IPS-NIHi11 (cell line): ENCODE measurements at regions not wholly inside any gene's neighbourhood (a gene's known extent, or its start where the extent isn't known, plus 50 kb on each side); places are given as distances from the start of the nearest gene placed in this dataset.

Experiments
- DNase-seq: peaks from one replicate; pipeline ENCODE4 v3.0.0; 2012; ENCODE audit warnings: mixed read lengths, low spot score

DNA sequence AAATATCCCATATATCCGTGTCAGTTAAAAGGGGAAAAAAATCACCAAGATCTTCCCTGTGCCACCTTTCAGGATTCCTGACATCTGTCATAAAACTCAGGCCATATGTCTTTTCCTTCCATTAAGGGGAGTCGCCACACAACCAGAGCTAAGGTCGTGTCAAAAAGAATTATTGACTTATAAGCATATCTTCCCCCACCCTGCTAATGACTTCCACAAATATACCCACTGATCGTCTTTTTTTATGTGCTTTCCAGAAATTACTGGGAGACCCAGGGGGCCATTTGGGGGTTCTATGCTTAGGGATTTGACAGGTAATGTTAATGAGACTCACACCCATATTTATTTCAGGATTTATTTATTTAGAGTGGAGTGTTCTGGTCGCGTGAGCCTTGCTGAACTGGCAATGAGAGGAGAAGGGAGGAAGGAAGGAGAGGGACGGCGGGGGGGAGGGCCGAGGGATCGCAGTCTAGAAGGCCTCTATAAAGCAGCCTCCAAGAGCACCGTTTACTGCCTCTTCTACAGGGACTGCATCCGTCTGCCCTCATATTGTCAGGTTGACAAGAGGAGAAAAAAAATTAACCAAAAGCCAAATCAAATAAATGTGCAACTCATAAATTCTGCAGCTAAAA lies 135.7 kb upstream of the MGMT start:
- no peak for DNase-seq

DNA sequence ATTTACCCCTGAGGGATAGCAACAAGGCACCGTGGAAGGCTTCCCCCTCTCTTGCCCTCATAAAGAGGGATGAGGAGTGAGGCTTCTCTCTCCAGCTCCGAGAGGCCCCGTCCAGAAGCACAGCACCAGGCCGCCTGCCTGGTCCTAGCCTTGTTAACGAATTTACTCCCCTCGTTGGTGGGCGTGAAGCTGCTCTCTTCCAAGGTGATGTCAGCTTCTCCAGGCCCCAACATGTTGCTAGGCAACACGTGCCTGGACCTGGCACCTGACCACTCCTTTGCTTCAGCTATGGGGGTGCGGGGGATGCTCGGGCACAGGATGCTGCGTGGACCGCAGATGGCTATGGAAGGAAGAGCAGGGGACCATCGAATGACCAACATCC lies 135.2 kb upstream of the MGMT start:
- no peak for DNase-seq

DNA sequence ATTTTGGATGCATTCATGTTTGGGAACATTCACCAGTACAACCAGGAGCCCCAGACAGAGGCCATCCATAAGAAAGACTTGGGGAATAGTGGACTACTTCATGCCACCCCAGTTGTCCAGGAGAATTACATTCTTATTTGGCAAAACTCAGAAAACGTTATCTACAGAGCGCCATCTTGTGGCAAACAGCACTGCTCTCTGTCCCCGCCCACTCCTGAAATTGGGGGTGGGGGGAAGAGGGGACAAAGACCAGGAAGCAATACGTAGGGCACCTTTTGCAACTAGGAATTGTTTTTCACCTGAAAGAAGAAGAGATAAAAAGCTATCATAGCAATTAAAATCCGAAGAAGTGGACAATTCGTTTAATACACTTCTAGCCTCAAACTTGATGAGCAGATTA lies 134.6 kb upstream of the MGMT start:
- DNase-seq: peak; percentile 79

- no peak for DNase-seq
These were observed 133.3 kb upstream of the MGMT start for GRCh38 chr10:129333706-129334105.

- DNase-seq: no peak
These were observed 132.8 kb upstream of the MGMT start for GRCh38 chr10:129334266-129334665.

DNA sequence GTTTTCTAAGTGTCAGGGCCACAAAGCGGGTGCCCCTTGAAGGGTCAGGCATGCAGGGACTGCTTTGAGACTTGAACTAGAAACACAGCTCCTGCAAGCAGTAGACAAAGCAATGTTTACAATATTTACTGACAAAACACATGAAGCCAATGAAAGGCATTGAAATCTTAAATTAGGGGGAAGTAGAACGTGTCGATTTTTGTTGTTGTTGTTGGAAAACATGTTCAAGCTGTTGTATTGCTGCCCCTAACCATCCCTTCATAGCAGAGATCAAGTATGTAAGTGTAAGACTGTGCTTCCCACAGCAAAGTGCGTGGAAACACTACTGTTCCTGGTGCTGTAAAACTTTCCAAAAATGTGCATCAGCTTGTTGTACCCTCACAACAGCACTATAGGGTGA lies 131.6 kb upstream of the MGMT start:
- no peak for DNase-seq

DNA sequence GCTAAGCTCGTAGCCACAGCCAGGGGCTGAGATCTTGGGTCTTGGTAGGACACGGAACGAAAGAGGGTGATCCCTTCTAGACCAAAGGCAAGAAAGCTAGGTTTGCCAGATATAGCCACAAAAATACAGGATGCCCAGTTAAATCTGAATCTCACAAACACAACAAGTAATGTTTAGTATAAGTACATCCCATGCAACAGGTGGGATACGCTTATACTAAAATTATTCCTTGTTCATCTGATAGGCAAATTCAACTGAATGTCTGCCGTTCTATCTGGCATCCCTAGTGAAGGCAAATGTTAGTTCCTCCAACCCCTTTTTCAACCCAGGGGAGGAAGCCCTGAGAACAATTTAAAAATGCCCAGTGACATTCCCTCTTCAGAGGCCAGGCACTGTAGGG lies 131.1 kb upstream of the MGMT start:
- no peak for DNase-seq

- no peak for DNase-seq
These were observed 127.8 kb upstream of the MGMT start for GRCh38 chr10:129339191-129339590.

- no peak for DNase-seq
These were observed 127.2 kb upstream of the MGMT start for GRCh38 chr10:129339841-129340240.

DNA sequence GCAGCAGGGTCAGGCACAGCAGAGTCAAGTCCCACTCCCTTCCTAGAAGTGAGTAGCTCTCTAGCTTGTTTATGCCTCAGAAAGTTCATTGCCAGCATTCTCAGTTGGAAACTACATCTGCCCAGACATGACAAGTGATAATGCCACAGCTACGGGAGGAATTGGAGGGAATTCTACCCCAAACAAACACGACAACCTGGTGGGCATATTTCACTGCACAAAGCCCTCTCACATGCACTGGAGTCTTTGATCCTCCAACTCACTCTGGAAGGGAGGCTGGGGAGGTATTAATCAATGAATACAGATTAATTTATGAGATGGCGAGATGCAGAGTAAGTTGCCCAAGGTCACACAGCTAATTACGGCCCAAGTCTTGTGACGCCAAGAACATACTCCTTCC lies 126.0 kb upstream of the MGMT start:
- DNase-seq: no peak

DNA sequence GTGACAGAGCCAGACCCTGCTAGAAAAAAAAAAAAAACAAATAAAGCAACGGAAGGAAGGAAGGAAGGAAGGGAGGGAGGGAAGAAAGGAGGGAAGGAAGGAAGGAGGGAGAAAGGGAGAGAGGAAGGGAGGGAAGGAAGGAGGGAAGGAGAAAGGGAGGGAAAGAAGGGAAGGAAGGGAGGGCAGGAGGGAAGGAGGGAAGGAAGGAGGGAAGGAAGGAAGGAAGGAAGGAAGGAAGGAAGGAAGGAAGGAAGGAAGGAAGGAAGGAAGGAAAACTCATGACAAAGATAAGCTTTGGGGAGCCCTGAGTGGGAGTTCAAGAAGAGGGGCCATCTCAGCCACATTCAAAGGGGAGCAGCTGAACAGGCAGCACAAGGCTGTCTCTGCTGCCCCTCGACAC lies 124.7 kb upstream of the MGMT start:
- DNase-seq: no peak

GRCh38 chr10:129343141-129343540 lies 123.9 kb upstream of the MGMT start:
- DNase-seq: no peak

GRCh38 chr10:129344103-129344502 lies 122.9 kb upstream of the MGMT start:
- no peak for DNase-seq

DNA sequence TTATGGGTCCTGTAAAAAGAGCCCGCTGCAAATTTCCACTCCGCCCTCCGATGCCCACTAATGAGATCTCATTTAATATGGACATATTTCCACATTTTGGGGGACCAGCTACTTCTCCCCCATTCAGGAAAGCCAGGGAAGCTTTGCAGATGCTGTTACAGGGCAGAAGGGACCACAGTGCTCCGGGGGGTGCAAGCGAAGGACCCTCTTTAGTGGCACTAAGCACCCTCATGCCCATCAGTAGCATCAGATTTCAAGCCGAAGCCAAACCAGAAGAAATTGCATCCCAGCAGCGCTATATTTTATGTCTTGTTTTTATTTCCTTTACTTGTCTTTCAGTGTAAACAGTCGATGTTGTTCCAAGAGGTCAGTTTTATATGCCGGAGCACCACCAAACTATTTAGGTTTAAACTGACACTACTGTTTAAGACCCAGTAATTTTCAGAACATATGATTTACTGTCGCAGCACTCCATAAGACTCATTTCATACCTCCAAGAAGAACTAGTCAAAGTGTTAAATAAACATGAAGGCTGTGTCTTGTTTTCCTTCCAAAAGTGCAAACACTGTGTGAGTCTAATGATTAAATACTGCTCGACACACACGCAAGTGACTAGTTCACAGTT lies 122.2 kb upstream of the MGMT start:
- no peak for DNase-seq

DNA sequence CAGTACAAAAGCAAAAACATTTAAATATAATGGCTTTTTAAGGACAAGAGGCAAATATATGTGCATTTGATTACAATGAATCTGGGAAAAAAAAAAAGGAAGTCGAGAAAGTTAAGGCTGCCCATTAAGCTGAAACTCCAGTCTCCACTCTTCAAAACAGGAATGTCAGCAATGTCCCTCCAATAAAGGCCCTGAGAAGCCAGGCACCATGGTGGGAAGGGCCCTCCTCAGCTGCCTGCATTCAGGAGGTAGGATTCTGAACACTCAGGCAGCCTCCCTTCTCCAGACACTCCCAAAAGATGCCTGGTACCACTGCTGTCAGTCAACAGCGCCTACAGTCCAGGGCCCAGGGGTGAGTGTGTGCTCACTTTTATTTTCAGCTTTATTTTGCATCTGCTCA lies 121.3 kb upstream of the MGMT start:
- DNase-seq: no peak

- DNase-seq: no peak
These were observed 116.4 kb upstream of the MGMT start for GRCh38 chr10:129350690-129351089.

GRCh38 chr10:129353101-129353500 lies 113.9 kb upstream of the MGMT start:
- no peak for DNase-seq

GRCh38 chr10:129360046-129360445 lies 107.0 kb upstream of the MGMT start:
- no peak for DNase-seq

DNA sequence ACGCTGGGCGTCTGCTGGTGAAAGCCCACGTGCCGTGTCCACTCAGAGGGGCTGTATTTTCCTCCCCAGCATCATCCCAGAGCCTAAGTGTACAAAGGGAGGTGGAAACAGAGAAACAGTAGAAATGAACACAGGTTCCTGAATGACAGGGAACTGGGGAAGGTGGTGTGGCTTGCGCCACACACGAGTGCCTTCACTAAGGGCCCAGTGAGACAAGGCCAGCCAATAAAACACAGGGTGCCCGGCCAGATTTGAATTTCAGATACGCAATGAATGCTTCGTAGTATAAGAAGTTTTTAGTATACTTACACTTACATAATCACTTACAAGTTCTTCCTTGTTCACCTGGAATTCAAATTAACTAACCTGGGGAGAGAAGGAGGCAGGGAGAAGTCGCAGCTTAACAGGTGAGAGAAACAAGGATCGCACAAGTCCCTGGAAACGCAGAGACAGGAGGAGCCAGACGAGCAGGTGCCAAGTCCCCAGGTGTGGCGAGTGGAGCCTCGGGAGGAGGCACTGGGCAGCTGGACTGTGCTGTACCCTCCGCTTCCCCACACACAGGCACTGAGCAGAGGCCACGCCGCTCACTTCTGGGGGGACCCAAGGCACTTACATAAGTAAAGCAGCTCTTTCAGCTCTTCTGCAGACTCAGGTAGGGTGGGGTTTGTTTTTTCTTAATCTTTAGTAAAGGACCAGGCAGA lies 105.2 kb upstream of the MGMT start:
- DNase-seq: no peak

- DNase-seq: no peak
These were observed 102.1 kb upstream of the MGMT start for GRCh38 chr10:129364949-129365348.

- DNase-seq: peak; percentile 76
These were observed 101.2 kb upstream of the MGMT start for GRCh38 chr10:129365767-129366402.

DNA sequence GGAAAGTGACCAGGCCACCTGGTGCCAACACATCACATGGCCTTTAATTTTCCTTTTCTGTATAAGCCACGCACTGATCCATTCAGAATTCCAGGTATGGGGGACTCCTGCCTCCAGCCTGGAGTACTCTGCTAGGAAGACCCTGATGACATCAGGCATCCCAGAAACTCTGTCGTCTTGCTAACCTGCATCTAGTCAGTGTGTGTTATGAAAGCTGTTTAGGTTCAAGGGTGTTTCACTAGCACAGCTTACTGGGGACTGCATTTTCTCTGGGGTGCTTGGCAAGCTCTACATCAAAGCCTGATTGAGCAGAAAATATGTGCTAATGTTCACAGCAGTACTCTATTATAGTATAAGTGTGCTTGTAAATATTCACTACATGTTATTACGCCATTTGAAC lies 100.6 kb upstream of the MGMT start:
- no peak for DNase-seq

- no peak for DNase-seq
These were observed 97.5 kb upstream of the MGMT start for GRCh38 chr10:129369566-129369965.
